ENCODE measurements at regions not wholly inside any gene's neighbourhood (a gene's known extent, or its start where the extent isn't known, plus 50 kb on each side); places are given as distances from the start of the nearest gene placed in this dataset.
A peak's percentile ranks its signal among the peaks of the same experiment; 100 is the strongest.

GRCh38 chr7:25854059-25854458, 297.9 kb upstream of the NFE2L3 start:
- no peak for DNase-seq

- DNase-seq: peak; percentile 100
Observed at GRCh38 chr7:25854608-25855497, 297.1 kb upstream of the NFE2L3 start.

DNA sequence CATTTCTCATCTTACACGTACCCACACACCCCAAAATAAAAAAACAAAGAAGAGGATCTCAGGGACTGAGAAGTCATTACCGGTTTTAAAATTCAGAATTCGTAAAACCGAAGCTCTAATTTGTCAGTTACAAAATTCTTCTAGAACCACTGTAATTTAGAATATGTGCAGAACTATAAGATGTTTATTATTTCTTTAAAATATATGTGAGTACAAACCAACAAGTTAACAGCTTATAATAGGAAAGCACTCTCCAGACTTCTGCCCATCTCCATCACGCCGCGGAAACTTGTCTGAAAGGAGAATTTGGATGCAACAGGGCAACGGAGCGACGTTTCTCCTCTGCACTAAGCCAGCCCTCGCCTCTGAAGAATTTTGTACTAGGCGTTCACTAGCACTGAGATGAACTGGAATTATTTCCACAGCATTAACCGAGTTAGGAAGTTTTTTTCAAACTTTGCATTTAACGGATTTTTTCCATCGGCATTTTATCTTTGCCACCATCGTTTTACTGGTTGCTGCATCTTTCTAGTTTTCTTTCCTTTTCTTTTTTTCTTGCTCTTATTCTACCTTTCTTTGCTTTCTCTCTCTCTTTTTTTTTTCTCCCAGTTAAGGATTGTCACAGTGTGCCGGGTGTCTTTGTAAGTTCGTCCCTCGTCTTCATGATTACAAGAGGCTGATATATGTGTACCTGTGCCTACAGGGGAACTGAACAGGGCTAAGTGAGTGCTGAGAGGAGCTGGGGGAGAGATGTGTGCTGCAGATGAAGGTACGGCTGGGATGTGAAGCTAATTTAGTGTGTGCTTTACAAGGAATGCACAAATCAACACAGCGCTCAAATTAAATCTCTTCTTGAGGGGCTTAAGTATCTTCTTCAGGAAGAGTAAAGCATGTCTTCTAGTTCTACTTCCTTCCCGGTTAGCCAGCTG, 295.9 kb upstream of the NFE2L3 start:
- DNase-seq: peak; percentile 88

DNA sequence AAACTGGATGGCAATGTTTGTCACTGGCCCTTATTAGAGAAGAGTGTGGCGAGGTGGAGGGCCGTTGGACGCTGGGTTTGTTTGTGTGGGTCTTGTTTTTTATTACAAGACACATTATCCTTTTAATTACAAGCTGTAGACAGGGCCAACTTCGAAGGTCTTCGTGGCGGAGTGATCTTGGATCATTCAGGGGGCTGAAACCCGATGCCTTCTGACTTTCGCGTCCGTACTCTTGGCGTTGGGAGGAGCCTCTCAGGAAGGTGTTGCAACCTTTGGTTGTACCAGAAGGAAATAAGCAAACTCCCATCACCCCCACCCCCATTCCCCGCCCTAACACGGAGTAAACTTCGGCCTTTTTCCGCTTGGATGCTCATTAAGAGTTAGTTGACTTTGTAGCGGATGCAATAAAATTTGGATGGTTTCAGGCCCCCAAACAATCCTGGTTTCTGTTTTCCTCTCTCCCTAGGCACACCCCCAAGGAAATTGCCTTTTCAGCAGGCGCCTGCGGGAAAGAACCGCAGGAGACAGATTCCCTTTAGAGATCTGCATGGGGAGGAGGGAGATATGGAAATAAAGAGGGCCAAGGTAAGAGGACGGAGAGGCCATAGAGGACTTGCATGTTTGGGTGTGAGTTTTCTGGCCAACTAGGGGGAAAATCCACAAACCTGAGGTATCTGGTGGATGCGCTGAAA, 294.5 kb upstream of the NFE2L3 start:
- peak; percentile 97 for DNase-seq

- DNase-seq: no peak
Observed at GRCh38 chr7:25858200-25858524, 293.8 kb upstream of the NFE2L3 start.

DNA sequence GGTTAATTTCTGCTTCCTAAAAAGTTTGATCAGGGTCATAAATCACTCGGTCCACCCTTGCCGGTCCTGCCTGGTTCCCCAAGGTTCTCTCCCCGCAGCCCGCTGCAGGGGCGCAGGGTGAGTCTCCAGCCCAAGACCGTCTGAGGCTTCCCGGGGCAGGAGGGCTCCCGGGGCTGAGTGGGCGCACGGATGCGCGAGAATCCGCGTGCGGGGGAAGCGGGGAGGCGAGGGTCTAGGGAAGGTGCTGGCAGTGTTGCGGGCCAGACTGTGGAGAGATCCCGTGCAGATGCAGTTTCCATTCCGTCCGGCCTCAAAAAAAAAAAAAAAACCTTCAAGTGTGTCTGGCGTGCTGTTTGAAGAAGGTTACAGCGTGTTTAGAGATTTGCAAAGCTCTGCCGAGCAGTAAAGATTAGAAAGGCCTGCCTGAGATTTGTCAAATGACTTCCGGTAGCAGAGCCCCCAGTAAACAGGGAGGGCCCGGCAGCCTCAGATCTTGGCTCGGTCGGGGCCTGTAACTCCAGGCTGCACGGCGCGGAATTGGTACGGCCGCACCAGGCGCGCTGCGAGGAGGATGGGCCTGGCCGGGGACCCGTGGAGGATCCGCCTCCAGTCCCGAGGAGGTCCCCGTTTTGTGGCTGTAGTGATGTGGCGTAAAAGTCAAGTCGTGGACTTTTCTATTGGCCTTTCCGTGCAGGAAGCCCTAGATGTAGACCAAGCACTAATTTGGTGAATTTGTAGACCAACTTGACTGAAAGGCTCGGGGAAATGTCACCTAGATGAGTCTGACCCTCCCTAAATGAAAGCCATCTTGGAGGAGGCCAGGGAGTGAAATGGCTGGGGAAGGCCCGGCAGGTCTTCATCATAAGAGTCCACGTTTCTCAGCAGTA, 293.2 kb upstream of the NFE2L3 start:
- peak; percentile 48 for DNase-seq

DNA sequence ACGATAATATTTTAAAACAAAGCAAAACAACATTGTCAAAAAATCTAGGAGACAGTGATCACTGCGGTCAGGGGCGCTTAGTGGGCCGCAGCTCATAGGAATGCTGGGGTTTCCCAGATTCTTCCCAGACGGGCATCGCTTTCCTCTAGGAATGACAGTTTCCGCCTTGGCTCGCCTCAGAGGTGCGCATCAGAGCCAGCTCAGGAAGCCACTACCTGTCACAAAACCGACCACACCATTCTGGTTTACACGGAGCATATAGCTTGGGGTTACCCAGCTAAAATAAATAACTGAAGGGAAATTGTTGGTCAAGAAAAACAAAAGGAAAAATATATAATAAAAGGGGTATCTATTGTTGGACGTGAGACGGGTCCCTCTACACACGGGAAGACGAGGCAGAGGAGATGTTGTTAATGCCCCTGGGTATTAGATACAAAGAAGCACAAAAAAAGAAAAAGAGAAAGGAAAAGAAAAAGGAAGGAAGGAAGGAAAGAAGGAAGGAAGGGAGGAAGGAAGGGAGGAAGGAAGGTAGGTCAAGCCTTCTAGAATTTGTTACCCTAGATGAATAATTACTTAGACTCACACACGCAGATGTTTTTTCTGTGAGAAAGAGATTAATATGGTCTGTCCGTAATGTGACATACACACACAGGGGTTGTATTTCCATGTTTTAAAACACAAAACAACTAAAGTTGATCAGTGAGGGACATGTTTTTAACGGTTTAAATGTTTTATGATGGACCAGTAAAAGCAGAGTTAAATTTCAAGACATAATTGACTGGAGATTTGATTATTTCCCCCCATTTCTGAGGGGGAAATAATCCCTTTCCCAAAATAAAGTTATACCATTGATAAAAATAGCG, 292.4 kb upstream of the NFE2L3 start:
- no peak for DNase-seq

DNA sequence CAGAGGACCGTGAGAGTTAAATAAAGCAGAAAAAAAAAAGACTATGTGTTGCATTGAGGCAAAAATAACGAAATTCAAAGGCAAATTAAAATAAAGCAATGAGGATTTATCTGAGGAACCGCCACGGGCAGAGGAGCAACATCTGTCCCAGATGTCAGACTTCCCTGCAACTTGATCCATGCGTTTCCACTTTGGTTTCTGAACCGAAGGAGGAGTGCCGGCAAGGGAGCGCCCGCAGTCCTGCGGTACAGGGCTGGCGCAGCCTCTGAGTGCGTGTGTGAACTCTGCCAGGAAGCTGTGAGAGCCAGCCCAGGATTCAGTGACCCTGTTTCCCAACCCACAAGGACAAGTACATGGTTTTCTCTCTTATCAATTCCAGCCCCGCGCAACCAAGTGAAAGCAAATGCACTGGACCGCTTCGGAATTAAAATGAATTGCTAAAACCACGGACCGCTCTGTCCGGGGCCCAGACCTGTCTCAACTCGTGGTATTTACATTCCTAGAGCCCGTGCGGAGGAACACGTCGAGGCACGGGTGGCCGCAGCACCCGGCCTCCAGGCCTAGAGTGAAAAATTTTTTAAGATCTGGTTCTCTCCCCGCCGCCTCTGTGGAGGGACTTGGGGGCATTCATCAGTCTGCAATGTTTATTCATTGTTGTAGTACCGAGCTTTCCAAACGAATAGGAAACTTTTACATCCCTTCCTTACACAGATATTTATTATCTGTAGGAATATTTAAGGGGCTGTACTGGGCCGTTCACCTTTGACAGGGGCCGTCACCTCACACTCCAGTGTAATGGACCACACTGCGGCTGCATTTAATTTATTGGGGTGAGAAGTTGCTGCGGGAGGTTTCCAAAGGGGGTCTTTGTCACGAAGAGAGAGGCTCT, 291.5 kb upstream of the NFE2L3 start:
- DNase-seq: peak; percentile 73

DNA sequence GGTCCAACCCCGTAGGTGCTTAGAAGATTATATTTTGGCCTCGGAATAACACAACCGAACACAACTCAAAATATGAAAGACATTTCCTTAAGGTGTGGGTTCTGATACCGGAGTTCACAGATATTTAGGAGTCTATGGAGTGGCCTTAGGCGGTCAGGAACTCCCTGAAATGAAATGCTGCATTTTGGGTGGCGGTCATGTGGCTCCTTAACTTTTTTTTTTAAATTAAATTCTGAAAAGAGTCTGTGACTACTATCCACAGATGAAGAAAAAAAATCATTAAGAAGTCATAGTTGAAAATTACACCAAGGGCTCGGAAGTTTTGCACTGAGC, 290.9 kb upstream of the NFE2L3 start:
- DNase-seq: no peak

DNA sequence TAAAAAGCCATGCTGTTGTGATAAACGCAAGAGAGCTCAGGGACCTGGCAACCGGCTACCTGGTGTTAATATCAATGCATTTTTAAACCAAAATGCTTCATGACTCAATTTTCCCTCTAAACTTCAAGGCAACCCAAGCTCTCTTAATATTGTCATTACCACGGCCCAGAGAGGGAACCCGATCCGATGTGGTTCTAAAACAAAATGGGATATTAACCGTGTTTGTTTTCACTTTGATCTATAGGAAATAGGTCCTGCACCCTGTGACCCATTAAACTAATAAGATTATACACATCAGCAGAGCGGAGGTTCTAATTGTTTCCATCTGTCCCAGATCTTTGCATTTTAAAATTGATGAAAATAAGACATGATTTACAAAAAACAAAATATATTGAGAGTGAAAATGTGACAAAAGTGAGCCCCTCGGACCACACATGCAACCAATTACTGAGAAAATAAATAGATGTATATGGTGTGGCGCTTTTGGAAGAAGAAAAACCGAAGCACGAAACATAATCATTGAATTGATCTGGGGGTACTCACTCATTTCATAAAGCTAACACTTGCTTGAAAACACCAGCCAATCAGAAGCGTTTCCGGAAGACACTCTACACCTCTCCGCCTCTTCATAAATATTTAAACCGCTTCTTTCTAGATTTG, 290.3 kb upstream of the NFE2L3 start:
- DNase-seq: peak; percentile 52

DNA sequence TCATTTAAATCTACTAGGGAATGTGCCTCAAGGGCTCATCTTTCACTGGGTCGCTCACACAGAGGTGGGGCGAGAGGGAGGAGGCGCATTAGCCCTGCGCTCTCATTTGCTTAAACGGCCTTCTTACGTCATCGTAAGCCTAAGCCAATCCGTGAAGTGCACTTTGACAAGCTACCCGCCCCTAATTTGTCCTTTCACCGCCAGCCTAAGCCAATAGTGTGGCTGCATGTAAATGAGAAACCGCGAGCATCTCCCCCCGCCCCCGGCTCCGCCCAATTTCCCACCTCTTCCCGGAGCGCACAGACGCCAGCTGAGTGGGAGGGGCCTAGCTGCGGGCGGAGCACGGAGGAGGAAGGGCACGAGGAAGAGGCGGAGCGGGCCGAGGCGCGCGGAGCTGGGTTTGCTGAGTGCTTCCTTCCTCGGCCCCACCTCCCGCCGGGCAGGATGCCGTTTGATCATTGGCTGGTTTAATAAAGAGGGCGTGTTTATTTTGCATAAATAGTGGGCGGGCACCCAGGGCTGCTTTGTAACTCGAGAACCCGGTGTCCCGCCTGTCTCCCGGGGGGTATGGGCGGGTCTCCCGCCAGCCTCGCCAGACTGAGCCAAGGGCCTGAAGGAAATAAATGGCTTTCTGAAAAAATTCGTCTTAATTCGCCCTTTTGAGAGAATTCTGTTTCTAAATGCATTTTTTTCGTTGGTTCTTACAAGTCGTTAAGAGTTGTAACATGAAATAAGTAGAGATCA, 289.6 kb upstream of the NFE2L3 start:
- DNase-seq: peak; percentile 100

- peak; percentile 74 for DNase-seq
Observed at GRCh38 chr7:25863005-25863728, 288.8 kb upstream of the NFE2L3 start.

GRCh38 chr7:25863729-25864110, 288.3 kb upstream of the NFE2L3 start:
- DNase-seq: peak; percentile 47

DNA sequence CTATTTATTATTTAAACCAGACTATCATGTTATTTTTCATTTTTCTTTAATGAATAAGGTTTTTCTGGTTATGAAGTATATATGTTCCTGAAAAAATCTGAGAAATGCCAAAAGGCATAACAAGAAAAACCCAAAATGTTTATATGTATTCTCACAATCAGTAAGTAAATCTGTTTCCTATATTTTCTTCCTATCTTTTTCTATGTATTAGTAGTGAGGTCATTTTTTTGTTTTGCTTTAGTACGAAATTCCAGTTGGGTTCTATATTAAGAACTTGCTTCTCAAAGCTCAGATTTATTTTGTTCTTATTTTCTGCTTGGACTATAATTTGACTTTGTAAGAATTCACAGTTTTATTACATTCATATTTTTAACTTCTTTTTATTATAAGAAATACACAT, 287.5 kb upstream of the NFE2L3 start:
- peak; percentile 56 for DNase-seq

DNA sequence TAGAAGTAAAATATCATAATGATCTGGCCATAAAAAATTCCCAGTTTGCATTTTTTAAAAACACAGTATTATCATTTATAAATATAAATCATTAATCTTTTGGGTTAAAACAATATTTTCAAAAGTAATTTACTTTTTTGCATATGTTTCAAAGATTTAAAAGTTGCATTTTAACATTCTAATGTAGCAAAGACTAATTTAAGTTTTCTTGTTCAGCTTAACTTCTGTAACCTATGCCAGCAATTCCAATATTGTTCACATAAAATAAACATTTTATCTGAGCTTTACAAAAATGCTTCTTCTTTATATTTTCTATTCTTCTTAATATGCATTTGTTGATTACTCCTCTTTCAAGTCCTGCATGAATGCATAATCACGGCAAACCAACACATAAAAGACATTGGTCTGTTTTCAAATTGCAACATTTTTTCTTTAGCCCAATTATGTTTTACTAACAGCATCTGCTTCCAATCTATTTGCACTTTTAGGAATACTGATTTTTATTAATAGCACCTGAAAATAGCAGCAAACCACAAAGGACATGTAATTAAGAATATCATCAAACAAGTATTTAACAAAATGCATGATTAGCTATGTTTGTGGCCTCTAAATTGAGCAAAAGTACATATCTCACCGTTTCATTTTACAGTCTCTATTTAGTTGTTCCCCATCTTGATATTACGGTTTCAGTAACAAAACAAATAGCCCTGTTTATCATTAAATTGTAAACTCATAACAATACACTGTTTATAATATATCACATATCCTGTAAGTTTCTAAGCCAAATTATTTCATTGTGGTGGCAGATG, 286.9 kb upstream of the NFE2L3 start:
- DNase-seq: peak; percentile 92

GRCh38 chr7:25868509-25868908, 283.5 kb upstream of the NFE2L3 start:
- DNase-seq: no peak

- DNase-seq: peak; percentile 89
Observed at GRCh38 chr7:25870574-25870973, 281.4 kb upstream of the NFE2L3 start.

Data from DMS 273 treated with DMSO at 0.1 percent for 48 hours (cell line).